Neuronal stem cell (in vitro differentiated cells): ENCODE measurements at regions not wholly inside any gene's neighbourhood (a gene's known extent, or its start where the extent isn't known, plus 50 kb on each side); places are given as distances from the start of the nearest gene placed in this dataset.

Source experiments
- DNase-seq: peaks from one replicate; pipeline ENCODE4 v3.0.0-alpha.2; 2013; ENCODE audit warnings: low spot score
- H2AFZ ChIP-seq: one replicate; pipeline ENCODE4 v1.6.1; 2013; ENCODE audit warnings: mild to moderate bottlenecking, low read length, inconsistent platforms
- H2AK5ac ChIP-seq: 2 replicates; pipeline ENCODE4 v1.6.1; 2013; ENCODE audit warnings: low read depth, mild to moderate bottlenecking, inconsistent platforms, low read length, moderate library complexity, mixed read lengths
- H2BK120ac ChIP-seq: 2 replicates; pipeline ENCODE4 v1.6.1; 2013; ENCODE audit warnings: low read depth, mild to moderate bottlenecking, inconsistent platforms, low read length, moderate library complexity, mixed read lengths
- H2BK12ac ChIP-seq: one replicate; pipeline ENCODE4 v1.6.1; 2013; ENCODE audit warnings: low read length, inconsistent platforms
- H2BK15ac ChIP-seq: 2 replicates; pipeline ENCODE4 v1.6.1; 2013; ENCODE audit warnings: mild to moderate bottlenecking, low read length, inconsistent platforms, mixed read lengths
- H2BK5ac ChIP-seq: one replicate; pipeline ENCODE4 v1.6.1; 2013; ENCODE audit warnings: inconsistent platforms, mild to moderate bottlenecking, low read length, moderate library complexity
- H3K14ac ChIP-seq: one replicate; pipeline ENCODE4 v1.6.1; 2013; ENCODE audit warnings: low read length, inconsistent platforms
- H3K18ac ChIP-seq: 2 replicates; pipeline ENCODE4 v1.6.1; 2013; ENCODE audit warnings: low read length, inconsistent platforms
- H3K23ac ChIP-seq: 2 replicates; pipeline ENCODE4 v1.6.1; 2013; ENCODE audit warnings: low read depth, mild to moderate bottlenecking, mixed read lengths, low read length, inconsistent platforms; ENCODE audit not compliant: poor library complexity
- H3K27ac ChIP-seq: replicated peaks from 3 replicates; pipeline ENCODE4 v1.5.1; 2013; ENCODE audit warnings: low read length, inconsistent platforms
- H3K27me3 ChIP-seq, 3 experiments: 2 replicates each; pipeline ENCODE4 v1.6.1; 2013; ENCODE audit warnings: low read length in 3 of 3, mild to moderate bottlenecking in 2 of 3, inconsistent platforms in 1 of 3, low read depth in 1 of 3, mixed read lengths in 1 of 3, moderate library complexity in 1 of 3; ENCODE audit not compliant: control insufficient read depth in 3 of 3, insufficient read depth in 3 of 3
- H3K36me3 ChIP-seq, 2 donors: replicated peaks in 1 of 2; 2 replicates each; pipeline ENCODE4 v1.6.1; 2013; ENCODE audit warnings: low read length in 2 of 2; ENCODE audit not compliant: control insufficient read depth in 2 of 2, insufficient read depth in 2 of 2
- H3K4ac ChIP-seq: 2 replicates; pipeline ENCODE4 v1.6.1; 2013; ENCODE audit warnings: inconsistent platforms, mild to moderate bottlenecking, low read length, moderate library complexity
- H3K4me1 ChIP-seq, 2 donors: 1 replicate in 1 of 2; 2 replicates in 1 of 2; pipeline ENCODE4 v1.6.1; 2013; ENCODE audit warnings: low read length in 2 of 2, low read depth in 1 of 2; ENCODE audit not compliant: control insufficient read depth in 2 of 2, insufficient read depth in 1 of 2
- H3K4me2 ChIP-seq: one replicate; pipeline ENCODE4 v1.6.1; 2013; ENCODE audit warnings: mild to moderate bottlenecking, low read length, inconsistent platforms; ENCODE audit not compliant: insufficient read depth, poor library complexity, severe bottlenecking
- H3K4me3 ChIP-seq, 2 donors: 2 replicates each; pipeline ENCODE4 v1.5.1; 2013; ENCODE audit warnings: low read length in 2 of 2, mild to moderate bottlenecking in 2 of 2, inconsistent platforms in 1 of 2, moderate library complexity in 1 of 2
- H3K79me1 ChIP-seq: one replicate; pipeline ENCODE4 v1.6.1; 2013; ENCODE audit warnings: low read depth, mild to moderate bottlenecking, inconsistent platforms, low read length, moderate library complexity
- H3K9ac ChIP-seq: one replicate; pipeline ENCODE4 v1.6.1; 2013; ENCODE audit warnings: mild to moderate bottlenecking, low read depth, low read length, inconsistent platforms; ENCODE audit not compliant: poor library complexity
- H3K9me3 ChIP-seq, 2 donors: replicated peaks in 1 of 2; 2 replicates each; pipeline versions ENCODE3 to v1.6.1; 2013; ENCODE audit warnings: low read length in 2 of 2, mild to moderate bottlenecking in 2 of 2, inconsistent platforms in 1 of 2, low read depth in 1 of 2, mixed read lengths in 1 of 2, moderate library complexity in 1 of 2; ENCODE audit not compliant: control insufficient read depth in 2 of 2, insufficient read depth in 1 of 2
- H4K8ac ChIP-seq: one replicate; pipeline ENCODE4 v1.6.1; 2013; ENCODE audit warnings: low read depth, mild to moderate bottlenecking, inconsistent platforms, low read length, moderate library complexity
- H4K91ac ChIP-seq: one replicate; pipeline ENCODE4 v1.6.1; 2013; ENCODE audit warnings: low read length, low read depth, mild to moderate bottlenecking, inconsistent platforms; ENCODE audit not compliant: poor library complexity
- WGBS, 2 donors: extraction: QIAGEN DNeasy Blood & Tissue Kit; methylation state at CpG; one replicate each; pipeline ENCODE4 v1.1.7; 2013; ENCODE audit warnings: missing lambda C conversion rate in 2 of 2, mixed read lengths in 1 of 2; ENCODE audit not compliant: insufficient read length in 2 of 2, insufficient replicate concordance in 1 of 2; ENCODE audit errors: extremely low coverage in 2 of 2; 5-methylcytosine and 5-hydroxymethylcytosine counted together

DNA sequence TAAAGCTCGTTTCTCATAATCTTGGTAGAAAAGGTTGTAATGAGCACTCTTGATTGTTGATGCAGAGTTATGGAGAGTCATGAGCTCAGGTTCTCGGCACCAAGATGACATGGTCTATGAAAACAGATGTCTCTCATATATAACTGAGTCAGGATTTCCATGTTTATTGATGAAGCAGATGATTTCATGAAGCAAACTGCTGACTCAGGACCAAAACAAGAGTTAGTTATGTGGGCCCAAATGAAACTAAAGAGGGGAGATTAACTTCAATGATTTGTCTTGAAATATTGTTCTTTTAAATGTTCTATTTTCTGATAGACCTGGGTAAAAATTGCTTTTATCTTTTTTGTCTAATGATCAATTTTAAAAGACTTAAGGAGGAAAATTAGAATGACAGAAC is 258.6 kb upstream of the CTNND2 start:
- H3K4me3 ChIP-seq: no peak overlapping the region
- no peak overlapping the region for H2BK15ac ChIP-seq
- no peaks in the 10 kb centered on the region for H3K27me3 ChIP-seq

GRCh38 chr5:12147513-12147912 is 243.3 kb upstream of the CTNND2 start:
- H2AFZ ChIP-seq: no peak overlapping the region
- no peaks in the 10 kb centered on the region for H3K36me3 ChIP-seq
- no peaks in the 10 kb centered on the region for H3K9me3 ChIP-seq
- H2BK120ac ChIP-seq: no peak overlapping the region
- no peak overlapping the region for H3K4me3 ChIP-seq
- no peak overlapping the region for H3K14ac ChIP-seq
- no peak overlapping the region for H2BK5ac ChIP-seq
- no peak overlapping the region for H3K18ac ChIP-seq
- H3K27ac ChIP-seq: no peak overlapping the region
- no peaks in the 10 kb centered on the region for H3K79me1 ChIP-seq
- H3K4me1 ChIP-seq: no peaks in the 10 kb centered on the region
- H3K23ac ChIP-seq: no peak overlapping the region
- no peak overlapping the region for H3K4me2 ChIP-seq
- no peak overlapping the region for H2BK12ac ChIP-seq
- no peak overlapping the region for H4K8ac ChIP-seq
- DNase-seq: no peak
- H3K4ac ChIP-seq: no peak overlapping the region
- H2BK15ac ChIP-seq: no peak overlapping the region
- no peak overlapping the region for H4K91ac ChIP-seq
- no peaks in the 10 kb centered on the region for H3K27me3 ChIP-seq
- no peak overlapping the region for H2AK5ac ChIP-seq
- H3K9ac ChIP-seq: no peak overlapping the region

More for the DNA sequence above, 258.6 kb upstream of the CTNND2 start:
- Histone ChIP-seq H2AK5ac (no peak overlapping the region), H3K27ac (no peak overlapping the region), H2AFZ (no peak overlapping the region), H4K8ac (no peak overlapping the region), H3K4me2 (no peak overlapping the region), H3K4me1 (no peaks in the 10 kb centered on the region), H3K9me3 (no peaks in the 10 kb centered on the region), H2BK120ac (no peak overlapping the region), H3K14ac (no peak overlapping the region), H2BK5ac (no peak overlapping the region), H3K9ac (no peak overlapping the region), H3K18ac (no peak overlapping the region), H3K4ac (no peak overlapping the region), H3K79me1 (no peaks in the 10 kb centered on the region), H3K36me3 (no peaks in the 10 kb centered on the region), H4K91ac (no peak overlapping the region), H3K23ac (no peak overlapping the region), H2BK12ac (no peak overlapping the region)
- no CpG with 5 or more reads among the region's 2 CpGs for WGBS, 2 donors
- DNase-seq: no peak

DNA sequence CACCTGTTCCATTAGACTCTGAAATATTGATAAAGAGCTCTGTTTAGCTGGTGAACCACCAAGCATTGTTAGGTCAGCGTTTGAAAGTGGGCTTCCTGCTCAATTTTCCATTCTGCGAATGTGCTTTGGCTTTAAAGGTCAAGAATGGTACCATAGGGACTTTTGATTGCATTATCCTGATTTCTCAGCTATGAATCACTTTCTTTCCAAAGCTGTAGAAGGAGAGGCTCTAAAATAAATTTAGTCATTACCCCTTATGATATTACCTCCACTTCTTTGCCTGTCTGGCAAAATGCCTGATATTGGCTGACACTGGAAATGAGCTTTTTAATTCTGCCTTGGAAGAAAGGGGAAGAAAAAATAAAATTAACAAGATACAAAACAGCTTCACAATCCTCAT is 237.2 kb upstream of the CTNND2 start:
- Histone ChIP-seq H2AK5ac (no peak overlapping the region), H3K4me2 (no peak overlapping the region), H3K18ac (no peak overlapping the region), H4K91ac (no peak overlapping the region), H3K4me3 (no peak overlapping the region), H3K9me3 (no peaks in the 10 kb centered on the region), H3K23ac (no peak overlapping the region), H3K4me1 (no peaks in the 10 kb centered on the region), H3K27me3 (no peaks in the 10 kb centered on the region), H3K79me1 (no peaks in the 10 kb centered on the region), H2BK120ac (no peak overlapping the region), H2BK12ac (no peak overlapping the region), H2BK5ac (no peak overlapping the region), H4K8ac (no peak overlapping the region), H3K36me3 (no peaks in the 10 kb centered on the region), H3K4ac (no peak overlapping the region), H2AFZ (no peak overlapping the region), H3K27ac (no peak overlapping the region), H2BK15ac (no peak overlapping the region), H3K14ac (no peak overlapping the region), H3K9ac (no peak overlapping the region)
- no peak for DNase-seq
- no CpG with 5 or more reads among the region's 2 CpGs for WGBS, 2 donors

- no peak overlapping the region for H3K4me3 ChIP-seq
- H2BK5ac ChIP-seq: no peak overlapping the region
- H4K8ac ChIP-seq: no peak overlapping the region
- no CpG with 5 or more reads among the region's 1 CpG for WGBS, 2 donors
- no peak overlapping the region for H3K9ac ChIP-seq
- H2BK15ac ChIP-seq: no peak overlapping the region
- H3K4ac ChIP-seq: no peak overlapping the region
- H3K79me1 ChIP-seq: no peaks in the 10 kb centered on the region
- H3K4me1 ChIP-seq: no peaks in the 10 kb centered on the region
- no peaks in the 10 kb centered on the region for H3K9me3 ChIP-seq
- H3K18ac ChIP-seq: no peak overlapping the region
- H3K27ac ChIP-seq: no peak overlapping the region
- H3K14ac ChIP-seq: no peak overlapping the region
- no peak overlapping the region for H2AFZ ChIP-seq
- DNase-seq: no peak
- no peak overlapping the region for H2BK12ac ChIP-seq
- H4K91ac ChIP-seq: no peak overlapping the region
- H3K36me3 ChIP-seq: no peaks in the 10 kb centered on the region
- H2BK120ac ChIP-seq: no peak overlapping the region
- no peak overlapping the region for H2AK5ac ChIP-seq
- no peaks in the 10 kb centered on the region for H3K27me3 ChIP-seq
- no peak overlapping the region for H3K4me2 ChIP-seq
- no peak overlapping the region for H3K23ac ChIP-seq
Measured at GRCh38 chr5:12133520-12133919, 229.3 kb upstream of the CTNND2 start.
